ENCODE measurements at regions not wholly inside any gene's neighbourhood (a gene's known extent, or its start where the extent isn't known, plus 50 kb on each side); places are given as distances from the start of the nearest gene placed in this dataset.
"Not testable (repeated sequence)": the region's sequence is repeated elsewhere in the genome, so short reads cannot be mapped to it uniquely, and the experiment has no call there.

DNA sequence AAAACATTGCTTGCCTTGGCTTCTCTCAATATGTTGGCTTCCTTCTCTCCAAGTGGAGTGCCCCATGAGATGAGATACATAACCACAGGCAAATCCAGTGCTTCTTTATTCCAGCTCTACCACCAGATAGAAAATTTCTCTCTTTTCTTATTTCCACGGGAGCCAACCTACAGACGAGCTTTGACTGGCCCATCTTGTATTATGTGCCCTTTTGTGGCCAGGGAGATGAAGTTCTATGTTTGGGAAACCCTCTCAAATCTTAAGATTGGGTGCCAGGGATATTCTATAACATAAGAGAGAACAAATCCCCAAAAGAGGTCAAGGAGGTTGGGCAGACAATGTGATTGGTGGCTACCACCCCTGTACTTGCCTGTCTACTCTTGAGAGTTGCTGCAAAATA lies 351.8 kb downstream of the ZNF326 start:
- DNase-seq, result no peak

DNA sequence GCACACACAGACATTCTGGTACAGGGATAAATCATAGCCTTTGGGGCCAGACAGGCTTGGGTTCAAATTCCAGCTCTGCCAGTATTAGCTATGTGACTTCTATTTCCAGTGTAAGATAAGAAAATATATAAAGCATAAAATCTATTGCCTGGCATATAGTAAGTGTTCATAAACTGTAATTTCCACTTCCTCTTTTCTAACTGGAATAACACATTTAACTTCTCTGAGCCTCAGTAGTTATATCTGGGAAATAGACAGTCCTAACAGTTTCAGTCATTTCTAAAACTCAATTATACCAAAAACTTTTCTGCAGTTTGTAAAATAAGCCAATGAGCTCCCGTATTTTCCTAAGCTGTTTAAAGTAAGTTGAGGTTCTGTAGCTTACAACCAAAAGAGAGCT lies 351.4 kb downstream of the ZNF326 start:
- DNase-seq, result no peak

DNA sequence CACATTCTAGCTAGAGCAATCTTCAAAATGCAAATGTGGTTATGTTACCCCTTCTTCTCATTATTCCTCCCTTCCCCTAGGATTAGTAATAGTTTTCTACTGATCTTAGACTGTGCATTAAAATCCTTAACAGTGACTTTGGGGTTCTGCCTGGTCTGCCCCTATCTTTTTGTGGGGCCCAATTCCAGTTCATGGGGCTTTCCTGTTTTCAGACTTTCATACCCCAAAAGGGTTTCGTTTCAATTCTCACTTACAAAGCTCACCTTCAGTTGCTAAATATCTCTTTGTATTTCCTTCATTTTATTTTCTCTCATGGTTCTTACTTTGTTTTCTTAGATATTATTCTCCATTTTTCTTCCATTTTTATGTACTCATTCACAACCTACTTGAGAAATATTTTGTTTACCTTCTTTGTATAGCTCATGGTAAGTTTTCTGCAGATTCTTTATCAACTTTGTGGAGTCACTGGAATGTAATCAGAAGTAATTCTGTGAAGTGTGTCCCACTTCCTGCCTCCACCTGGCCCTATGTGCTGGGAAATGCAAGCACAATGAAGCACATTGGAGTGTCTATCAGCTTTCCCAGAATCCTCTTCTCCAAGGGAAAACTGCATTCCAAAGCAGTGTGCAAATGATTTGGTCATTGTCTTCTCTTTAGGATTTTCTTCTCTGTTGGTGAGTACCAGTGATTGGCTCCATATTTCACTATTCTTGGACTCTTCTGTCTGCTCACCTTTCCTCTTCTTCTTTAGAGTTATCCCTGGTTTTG lies 350.2 kb downstream of the ZNF326 start:
- DNase-seq, result no peak

DNA sequence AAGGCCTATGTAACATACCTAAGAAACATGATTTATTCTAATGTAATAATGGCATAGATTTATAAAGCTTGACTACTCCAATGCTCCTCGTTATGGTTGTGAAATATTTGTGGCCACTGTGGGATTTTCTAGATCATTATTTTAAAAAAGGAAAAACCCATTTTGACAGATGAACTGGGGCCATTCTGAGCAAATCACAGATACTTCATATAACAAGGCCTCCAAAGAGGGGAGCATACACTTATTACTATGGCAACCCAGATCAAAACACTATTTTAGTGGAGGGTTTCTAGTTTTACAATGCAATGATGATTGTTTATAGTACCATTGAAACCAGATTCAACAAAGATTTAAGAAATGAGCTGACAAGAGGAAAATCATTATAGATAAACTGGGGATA lies 346.6 kb downstream of the ZNF326 start:
- DNase-seq, result no peak

DNA sequence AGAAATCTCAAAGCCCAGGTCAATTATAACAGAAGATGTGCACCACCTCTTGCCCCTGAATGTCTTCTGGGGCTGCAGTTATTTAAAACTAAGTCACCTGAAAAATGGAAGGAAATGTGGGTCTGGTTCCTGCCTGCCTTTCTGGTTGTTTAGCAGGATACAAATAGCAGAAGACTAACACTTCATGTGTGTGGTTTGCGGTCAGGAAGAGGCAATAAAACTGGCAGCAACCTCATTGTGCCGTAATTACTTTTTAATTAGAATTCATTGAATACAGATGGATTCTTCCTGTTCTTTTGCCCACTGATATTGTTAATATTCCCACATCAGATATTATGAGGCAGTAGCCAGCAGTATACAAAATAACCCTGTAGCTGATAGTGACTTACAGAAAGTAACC lies 345.7 kb downstream of the ZNF326 start:
- DNase-seq, result no peak

DNA sequence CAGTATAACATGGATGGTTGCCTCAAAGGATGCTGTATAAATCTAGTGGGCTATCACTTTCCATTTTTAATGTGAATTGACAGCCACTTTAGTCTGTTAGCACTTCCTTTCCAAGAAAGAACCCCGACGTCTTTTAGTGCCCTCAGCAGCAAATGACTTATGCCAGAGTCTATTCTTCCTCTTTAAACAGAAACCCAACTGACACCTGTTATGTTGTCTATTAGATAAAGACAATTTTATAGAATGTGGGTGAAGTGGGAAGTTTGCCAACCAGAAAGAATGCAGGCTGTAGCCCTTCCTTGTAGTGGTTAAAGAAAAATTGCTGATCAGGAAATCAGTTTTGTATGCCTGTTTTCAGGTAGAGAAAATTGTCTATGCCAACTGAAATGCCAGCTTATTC lies 344.9 kb downstream of the ZNF326 start:
- DNase-seq, result no peak

DNA sequence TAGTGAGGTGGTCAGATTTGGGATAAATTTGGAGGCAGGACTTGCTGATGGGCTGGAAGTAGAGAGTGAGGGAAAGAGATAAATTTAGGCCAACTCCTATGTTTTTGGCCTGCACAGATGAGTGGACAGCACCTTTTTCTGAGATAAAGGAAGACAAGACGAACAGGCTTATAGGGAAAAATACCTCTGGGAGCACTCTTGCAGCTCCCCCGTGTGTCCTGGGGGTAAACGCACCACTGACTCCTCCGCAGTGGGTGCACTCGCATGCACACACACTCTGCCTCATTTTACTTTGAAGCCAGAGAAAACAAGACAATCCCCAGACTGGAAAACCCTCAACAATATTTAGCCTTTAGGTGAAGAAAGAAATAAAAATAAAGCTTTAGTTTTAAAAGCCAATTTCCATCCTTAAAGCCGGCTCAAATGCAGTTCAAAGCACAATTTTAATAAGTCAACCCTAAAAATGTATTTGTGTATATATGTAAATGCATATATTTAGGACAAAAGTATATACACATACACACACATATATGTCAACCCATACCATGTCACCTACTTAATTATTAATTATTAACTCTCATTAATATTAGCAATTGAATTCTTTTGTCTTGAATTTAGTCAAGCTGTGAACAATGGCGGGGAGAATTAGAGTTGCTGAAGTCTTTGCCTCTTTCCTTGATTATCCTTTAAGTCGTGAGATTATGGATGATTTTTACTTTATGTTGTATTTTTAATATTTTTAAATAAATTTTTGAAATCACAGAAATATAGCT lies 341.8 kb downstream of the ZNF326 start:
- no peak for DNase-seq

DNA sequence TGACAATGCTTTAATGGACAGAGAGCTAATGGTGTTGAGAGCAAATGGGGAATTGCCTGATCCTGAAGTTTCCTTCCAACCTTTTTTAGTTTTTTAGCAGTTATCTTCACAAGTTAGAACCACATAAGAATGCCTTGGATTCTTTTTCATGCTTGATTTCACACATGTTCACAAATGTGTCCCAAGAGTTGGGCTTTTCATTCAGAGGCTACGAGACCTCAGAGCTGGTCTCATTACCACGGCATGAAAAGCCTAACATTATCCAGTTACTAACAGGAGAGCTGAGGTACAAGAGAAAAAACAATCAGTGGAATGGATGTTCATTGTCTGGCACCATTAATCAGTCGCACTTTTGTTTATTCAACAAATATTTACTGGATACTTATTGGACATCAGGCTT lies 340.6 kb downstream of the ZNF326 start:
- no peak for DNase-seq

DNA sequence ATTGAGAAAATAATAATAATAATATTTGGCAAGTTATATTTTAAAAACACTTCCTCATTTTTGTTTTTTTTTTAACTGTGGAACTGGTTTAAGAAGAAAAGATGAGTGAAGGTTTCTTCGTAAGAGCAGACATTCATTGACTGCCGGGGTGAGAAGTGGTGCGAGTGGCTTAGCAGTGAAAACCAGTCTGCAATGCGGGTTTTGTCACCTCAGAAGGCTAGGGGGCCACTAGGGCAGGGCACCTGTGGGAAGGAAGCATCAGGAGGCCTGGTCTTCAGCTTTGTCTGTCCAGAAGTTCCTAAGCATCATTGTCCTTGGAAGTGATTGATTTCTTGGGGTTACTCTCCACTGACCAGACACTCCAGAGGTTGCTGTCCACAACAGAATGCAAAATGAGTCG lies 339.2 kb downstream of the ZNF326 start:
- no peak for DNase-seq

DNA sequence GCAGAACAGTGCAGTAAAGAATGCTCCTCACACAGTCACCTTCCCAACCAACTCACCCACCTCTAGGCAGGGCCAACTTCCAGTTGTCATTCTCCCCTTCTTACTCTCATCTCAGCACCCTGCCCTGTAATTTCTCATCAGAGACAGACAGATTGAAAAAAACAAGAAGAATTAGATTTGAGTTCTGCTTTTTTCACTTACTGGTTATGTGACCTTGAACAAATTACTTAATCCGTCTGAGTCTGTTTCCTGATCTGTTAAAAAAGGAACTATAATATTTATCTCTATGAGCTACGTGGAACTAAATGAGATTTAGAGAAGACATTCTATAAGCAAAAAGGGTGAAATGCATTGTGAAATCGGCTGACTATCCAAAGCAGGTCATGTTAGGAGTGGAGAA lies 330.3 kb downstream of the ZNF326 start:
- DNase-seq, result no peak

DNA sequence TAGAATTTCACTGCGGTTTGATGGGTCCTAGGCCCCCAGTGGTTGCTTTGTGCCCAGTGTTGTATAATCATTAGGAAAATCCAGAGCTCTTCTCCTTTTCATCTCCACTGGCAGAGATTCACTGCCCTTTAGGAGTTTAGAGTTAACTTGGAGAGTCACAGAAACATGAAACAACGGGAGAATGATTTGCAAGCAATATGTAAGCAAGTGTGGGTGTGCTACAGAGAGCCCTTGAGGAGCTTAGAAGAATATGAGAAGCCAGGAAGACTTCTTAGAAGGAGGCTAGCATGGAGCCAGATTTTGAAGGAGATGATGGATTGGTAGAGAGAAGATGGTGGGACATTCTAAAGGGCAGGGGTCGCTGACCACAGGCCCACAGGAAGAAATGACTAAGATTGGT lies 327.3 kb downstream of the ZNF326 start:
- no peak for DNase-seq

DNA sequence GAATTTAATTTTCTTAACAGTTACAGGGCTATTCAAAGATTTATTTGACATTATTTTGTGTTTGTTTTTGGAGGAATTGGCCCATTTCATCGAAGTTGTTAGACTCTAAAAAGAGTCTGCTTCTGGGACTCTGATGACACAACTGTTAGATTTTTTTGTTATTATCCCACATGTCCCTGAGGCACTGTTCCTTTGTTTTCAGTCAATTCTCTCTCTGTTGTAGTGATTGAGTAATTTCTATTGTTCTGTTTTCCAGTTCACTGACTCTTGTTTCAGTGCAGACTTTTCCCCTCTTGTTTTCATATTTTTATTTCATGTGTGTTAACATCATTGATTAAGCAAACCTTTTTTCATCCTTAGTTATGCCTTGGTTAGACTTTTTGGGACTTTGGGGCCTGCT lies 325.0 kb downstream of the ZNF326 start:
- no peak for DNase-seq

DNA sequence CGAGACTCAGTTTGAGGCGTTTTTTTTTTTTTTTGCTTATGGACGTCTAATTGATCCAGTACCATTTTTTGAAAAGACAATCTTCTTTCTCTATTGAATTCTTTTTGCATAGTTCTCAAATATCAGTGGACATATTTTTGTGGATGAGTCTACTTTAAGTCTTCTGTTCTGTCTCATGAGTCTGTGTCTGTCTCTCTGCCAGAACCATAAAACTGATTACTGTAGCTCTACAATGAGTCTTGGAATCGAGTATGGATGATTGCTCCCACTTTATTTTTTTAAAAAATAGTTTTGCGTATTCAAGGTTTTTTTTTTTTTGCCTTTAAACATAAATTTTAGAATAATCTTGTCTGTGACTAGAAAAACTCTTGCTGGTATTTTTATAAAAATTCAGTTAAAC lies 323.5 kb downstream of the ZNF326 start:
- DNase-seq, result no peak

DNA sequence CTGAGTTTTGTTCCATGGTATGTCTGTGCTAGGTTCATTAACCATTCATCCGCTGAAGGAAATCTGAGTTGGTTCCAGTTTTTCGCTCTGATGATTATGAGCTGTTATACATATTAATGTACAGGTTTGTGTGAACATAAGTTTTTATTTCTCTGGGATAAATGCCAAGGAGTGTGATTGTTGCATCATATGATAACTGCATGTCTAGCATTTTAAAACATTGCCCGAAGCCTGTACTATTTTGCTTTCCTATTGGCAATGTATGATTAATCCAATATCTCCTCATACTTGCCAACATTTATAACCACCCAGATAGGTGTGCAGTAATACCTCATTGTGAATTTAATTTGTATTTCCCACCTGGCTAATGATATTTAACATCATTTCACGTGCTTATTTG lies 322.7 kb downstream of the ZNF326 start:
- DNase-seq, result no peak

DNA sequence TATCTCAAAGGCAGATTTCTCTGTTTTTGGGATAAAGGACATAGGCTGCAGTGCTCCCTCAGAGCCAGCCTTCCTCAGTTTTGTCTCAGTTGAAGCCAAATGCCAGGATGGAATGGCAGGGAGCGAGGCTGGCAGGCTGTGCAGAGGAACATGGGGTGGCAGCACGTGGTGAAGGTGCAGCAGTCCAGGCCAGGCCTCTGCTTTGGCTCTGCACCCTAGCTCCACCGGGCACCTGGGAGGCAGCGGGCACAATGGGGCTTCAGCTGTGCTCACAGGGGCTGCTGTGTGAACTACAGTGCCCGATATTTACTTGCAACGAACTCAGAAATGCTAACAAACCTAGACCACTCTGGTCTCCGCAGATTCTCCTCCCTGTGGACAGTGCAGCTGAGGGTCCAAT lies 319.6 kb downstream of the ZNF326 start:
- DNase-seq, result no peak

DNA sequence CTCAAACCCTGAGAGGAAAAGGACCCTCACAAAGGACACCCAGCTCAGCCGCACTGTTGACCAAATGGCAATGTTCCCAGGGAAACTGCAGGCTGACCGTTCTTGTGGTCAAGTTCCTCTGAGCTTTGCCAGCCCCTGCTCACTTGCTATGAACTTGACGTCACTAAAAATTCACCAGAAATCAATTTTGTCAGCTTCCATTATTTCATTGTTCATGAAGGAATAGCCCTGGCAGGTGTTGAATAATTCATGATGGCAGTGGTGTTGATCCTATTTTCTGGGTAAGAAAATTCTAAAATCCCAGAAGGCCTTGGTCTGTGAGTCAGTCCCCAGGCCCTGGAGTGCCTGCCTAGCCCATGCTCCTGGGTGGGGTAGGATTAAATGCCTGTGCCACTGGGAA lies 318.9 kb downstream of the ZNF326 start:
- no peak for DNase-seq

DNA sequence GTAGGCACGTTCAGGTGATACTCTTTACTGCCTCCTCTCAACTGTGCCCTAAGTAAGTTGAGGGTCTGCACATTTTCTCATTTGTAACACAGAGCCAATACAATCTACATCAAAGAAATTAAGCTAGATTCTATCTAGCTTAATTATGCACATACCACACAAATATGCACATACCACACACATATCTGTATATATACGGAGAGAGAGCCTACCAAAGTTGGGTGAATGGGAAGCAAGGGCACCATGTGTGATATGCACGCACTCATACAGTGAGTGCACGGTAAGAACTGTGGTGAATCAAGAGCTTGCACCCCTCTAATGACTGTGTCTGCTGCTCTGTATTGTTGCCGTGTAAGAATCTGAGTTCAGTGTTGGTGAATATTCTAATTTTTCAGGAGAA lies 314.9 kb downstream of the ZNF326 start:
- no peak for DNase-seq

DNA sequence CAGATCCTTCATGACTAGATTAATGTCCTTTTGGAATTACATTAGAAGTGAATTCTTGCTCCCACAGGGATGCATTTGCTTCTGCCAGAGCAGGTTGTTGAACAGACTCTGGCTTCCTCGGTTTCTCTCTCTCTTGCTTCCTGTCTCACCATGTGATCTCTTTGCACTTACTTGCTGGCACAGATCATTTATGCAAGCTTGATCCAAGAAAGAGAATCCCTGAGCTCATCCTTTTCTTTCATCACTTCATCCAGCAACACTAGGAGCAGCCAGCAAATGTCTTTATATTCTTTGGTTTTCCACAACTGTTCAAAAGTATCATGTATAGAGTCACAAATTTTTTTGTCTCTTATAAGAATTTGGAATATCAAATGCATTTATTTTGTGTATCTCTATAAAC lies 313.5 kb downstream of the ZNF326 start:
- no peak for DNase-seq

DNA sequence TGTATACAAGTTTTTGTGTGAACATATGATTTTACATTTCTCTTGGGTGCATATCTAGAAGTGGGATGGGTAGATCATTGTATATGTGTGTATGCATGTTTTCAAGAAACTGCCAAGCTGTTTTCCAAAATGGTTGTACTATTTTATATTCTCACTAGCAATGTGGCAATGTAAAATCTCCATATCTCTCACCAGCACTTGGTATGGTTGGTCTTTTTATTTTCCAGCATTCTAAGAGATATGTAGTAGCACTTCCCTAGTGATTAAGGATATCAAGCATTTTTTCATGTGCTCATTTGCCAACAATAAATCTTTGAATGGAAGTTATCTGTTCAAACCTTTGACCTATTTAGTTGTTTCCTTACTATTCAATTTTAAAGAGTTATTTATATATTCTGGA lies 310.7 kb downstream of the ZNF326 start:
- DNase-seq, result no peak

DNA sequence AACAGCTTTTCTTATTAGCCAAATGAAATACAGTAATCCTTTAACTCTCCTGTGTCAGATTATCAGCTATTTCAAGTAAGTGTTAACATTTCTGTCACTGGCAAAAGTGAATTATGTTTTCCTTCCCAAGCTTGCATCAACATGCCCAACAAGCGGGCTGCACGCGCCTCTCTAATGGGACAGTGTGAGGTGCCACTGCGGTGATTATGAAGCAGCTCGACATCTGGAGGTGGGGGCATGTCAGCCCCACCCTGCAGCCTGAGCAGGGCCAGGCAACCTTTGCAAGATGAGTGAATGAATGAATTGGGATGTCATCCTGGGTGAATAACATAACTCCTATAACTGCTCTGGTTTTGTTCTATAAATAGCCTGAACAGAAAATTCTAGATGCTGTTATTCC lies 301.4 kb downstream of the ZNF326 start:
- DNase-seq, result no peak

DNA sequence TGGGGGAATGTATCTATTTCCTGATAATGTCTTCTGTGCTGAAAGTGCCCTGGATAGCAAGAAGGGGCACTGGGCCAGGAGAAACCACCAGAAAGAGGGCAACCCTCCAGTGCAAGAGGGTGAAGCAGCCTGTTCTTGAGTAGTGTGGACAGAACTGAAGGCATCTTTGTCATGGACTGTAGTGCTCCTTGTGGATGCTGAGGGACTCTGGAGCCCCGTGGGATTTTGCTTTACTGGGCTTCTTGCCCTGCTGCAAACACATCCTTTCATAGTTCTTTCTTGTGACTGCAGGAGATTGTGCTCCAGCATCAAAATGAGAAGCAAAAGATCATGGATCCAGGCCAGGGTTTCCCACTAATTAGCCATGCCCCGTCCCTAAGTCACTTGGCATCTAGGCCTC lies 300.6 kb downstream of the ZNF326 start:
- DNase-seq, result no peak

DNA sequence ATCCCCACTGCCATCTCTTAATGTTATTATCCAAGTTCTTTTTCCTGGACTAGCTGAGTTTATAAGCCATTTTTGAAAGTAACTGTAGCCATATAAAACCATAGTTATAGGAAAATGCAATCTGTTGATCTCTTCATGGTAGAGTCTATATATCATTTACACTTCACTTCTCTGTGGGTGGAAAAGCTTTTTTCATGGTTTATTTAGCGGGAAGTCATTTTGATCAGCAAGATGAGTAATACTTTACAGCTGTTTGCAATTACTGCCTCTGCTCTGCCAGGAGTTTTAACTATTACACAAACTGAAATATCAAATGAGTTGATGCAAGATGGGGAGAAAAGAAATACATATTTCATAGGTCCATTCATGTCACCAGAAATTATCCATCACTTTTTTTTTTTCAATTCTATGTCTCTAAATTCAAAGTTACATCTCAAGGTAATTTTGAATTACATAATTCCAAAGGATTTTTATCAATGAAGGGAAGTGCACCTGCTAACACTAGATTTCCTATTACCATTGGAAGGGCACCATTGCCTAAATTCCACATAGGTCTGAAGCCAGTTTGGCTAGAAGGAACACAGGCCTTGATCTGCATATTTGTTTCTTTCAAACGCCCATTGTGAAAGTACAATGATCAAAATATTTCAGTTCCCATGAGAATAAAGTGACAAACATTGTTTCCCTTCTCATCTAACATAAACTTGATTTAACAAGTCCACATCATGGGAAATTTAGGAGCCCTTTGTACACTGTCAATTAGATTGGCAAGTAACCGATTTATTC lies 296.7 kb downstream of the ZNF326 start:
- DNase-seq, result no peak

DNA sequence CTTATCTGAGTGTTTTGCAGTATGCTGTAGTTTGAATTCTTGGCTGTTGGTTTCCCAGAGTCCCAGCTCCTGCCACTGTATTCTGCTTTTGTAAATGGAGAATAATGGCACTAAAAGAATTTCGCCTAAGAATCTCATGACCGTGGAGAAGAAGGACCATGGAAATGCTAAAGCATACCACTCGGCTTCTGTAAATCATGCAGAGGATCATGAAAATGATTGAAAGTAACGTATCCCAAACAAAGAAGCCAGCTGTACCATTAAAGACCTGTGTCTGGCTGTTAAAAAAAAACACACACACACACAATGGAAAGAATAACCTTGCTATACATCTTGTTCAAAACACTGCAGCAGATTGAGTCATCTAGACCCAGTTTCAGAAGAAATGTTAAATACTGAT lies 287.9 kb downstream of the ZNF326 start:
- no peak for DNase-seq

DNA sequence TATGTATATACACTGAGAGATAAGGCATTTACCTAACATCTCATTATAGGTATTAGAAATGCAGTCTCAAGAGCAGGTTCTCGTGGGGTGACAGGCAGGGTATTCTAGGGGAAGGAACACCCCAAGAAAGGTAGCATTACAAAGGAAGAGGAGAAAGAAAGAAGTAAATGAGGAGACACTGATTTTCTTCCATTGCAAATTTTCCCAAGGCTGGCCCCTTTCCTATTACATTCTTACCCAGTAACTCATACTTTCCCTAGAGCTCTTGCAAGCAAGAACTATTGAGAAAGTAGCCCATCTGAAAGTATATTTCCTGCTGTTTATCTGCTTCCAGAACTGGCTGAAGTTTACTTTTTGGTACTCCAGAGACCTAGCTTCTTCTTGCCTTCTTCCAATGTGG lies 287.0 kb downstream of the ZNF326 start:
- DNase-seq, result not testable (repeated sequence)
